ENCODE measurements at regions not wholly inside any gene's neighbourhood (a gene's known extent, or its start where the extent isn't known, plus 50 kb on each side); places are given as distances from the start of the nearest gene placed in this dataset.

DNA sequence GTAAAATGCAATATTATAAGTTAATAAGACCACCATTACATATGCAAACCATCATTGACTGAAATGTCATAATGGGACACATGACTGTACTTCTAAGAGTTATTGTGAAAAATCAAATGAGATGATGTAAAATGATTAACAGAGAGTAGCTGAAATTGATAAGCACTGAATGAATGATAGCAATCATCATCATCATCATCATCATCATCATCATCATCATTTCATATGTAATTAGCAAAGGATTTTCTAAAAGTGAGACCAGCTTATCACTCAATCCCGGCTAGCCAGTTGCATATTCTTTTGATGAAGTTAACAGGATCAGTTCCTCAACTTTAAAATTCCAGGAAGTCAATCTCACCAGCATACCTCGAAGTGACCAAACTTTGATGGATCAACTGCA lies 650.3 kb upstream of the KLF4 start:
- DNase-seq (ENCODE audit: low read depth in 6 of 9, low spot score in 9 of 9) = no peak
- WGBS = 90% methylated on average over 2 of the region's 2 CpGs
- H3K9me3 ChIP-seq (ENCODE audit: control insufficient read depth in 2 of 2, insufficient read depth in 1 of 2, low read length in 1 of 2) = no peaks in the 10 kb centered on the region
- H3K36me3 ChIP-seq (ENCODE audit: control insufficient read depth in 2 of 2, insufficient read depth in 2 of 2, low read length in 1 of 2) = no peaks in the 10 kb centered on the region
- no peaks in the 10 kb centered on the region for H3K27me3 ChIP-seq (ENCODE audit: control insufficient read depth in 2 of 2, insufficient read depth in 1 of 2, low read length in 1 of 2)
- H3K4me1 ChIP-seq (ENCODE audit: control insufficient read depth in 2 of 2, insufficient read depth in 2 of 2, low read length in 2 of 2) = no peaks in the 10 kb centered on the region
- no peak overlapping the region for H3K27ac ChIP-seq (ENCODE audit: low read depth in 1 of 2, low read length in 1 of 2)
- no peak overlapping the region for H3K4me3 ChIP-seq (ENCODE audit: low read length in 2 of 2)

DNA sequence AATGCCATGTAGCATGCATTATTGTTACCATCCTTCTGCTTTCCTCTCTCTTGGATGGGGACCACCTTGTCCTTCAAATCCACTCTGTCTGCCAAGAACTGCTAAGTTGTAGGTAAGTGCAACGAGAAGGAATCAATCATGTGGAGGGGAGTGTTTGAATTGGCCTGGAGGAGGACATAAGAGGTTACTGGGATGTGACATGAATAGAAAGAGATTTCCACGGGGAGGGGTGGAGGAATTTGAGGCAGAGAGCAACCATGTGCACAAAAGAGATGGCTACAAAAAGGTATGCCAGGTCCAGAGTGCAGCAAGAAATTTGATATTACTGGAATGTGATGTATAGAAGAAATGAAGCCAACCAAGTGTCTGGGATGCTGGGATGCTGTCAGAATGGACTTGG lies 648.9 kb upstream of the KLF4 start:
- no peak overlapping the region for H3K27ac ChIP-seq (ENCODE audit: low read depth in 1 of 2, low read length in 1 of 2)
- no peaks in the 10 kb centered on the region for H3K9me3 ChIP-seq (ENCODE audit: control insufficient read depth in 2 of 2, insufficient read depth in 1 of 2, low read length in 1 of 2)
- H3K4me1 ChIP-seq (ENCODE audit: control insufficient read depth in 2 of 2, insufficient read depth in 2 of 2, low read length in 2 of 2) = no peaks in the 10 kb centered on the region
- H3K27me3 ChIP-seq (ENCODE audit: control insufficient read depth in 2 of 2, insufficient read depth in 1 of 2, low read length in 1 of 2) = no peaks in the 10 kb centered on the region
- H3K36me3 ChIP-seq (ENCODE audit: control insufficient read depth in 2 of 2, insufficient read depth in 2 of 2, low read length in 1 of 2) = no peaks in the 10 kb centered on the region
- no peak for DNase-seq (ENCODE audit: low read depth in 6 of 9, low spot score in 9 of 9)
- no peak overlapping the region for H3K4me3 ChIP-seq (ENCODE audit: low read length in 2 of 2)
- WGBS = 76% methylated on average over 2 of the region's 2 CpGs

DNA sequence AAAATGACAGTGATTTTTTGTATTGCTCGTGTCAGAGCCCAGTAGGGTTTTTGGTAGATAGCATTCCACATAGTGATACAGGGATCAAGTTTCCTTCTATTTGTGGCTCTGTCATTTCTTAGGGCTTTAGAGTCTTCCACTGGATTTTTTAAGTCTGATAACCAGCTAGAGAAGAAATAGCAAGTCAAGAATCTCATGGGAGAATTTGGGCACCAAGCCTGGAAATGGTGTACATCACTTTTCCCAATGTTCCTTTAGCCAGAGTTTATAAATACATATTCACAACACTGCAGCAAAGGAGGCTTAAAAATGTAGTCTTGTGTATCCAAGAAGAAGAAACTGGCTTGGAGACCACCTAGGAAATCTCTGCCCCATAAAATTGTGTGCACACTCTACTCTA lies 647.1 kb upstream of the KLF4 start:
- Histone ChIP-seq H3K36me3 (ENCODE audit: control insufficient read depth in 2 of 2, insufficient read depth in 2 of 2, low read length in 1 of 2) (no peaks in the 10 kb centered on the region), H3K27me3 (ENCODE audit: control insufficient read depth in 2 of 2, insufficient read depth in 1 of 2, low read length in 1 of 2) (no peaks in the 10 kb centered on the region), H3K4me1 (ENCODE audit: control insufficient read depth in 2 of 2, insufficient read depth in 2 of 2, low read length in 2 of 2) (no peaks in the 10 kb centered on the region), H3K9me3 (ENCODE audit: control insufficient read depth in 2 of 2, insufficient read depth in 1 of 2, low read length in 1 of 2) (no peaks in the 10 kb centered on the region), H3K4me3 (ENCODE audit: low read length in 2 of 2) (no peak overlapping the region), H3K27ac (ENCODE audit: low read depth in 1 of 2, low read length in 1 of 2) (no peak overlapping the region)
- no peak for DNase-seq (ENCODE audit: low read depth in 6 of 9, low spot score in 9 of 9)
- WGBS = 92% methylated on average over 1 of the region's 1 CpG

DNA sequence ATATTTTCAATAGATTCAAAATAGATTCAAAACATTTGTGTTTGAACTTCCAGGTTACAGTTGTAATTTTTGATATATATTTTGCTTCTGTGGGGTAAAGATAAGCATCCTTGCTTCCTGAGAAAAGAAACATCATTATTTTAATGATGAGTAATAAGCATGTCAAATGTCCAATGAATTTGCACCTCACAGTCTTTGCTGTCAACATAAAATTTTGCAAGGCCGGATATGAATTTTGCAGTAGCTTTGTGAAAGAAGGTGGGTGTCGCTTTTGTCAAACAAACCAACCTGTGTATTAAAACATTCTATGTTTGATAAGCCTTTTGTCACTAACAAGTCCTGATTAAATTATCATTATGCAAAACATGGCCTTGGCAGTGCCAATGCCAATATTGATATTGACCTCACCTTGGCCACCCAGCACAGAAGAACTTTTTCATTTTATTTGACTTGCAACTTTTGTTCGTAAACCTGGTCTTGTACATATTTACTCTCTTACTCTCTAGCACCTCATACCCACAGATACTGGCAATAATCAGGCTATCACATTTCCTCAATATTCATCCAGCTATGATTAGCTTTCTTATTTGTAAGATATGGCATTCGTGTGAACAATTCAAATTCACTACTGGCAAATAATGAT lies 645.0 kb upstream of the KLF4 start:
- H3K4me3 ChIP-seq (ENCODE audit: low read length in 2 of 2) = no peak overlapping the region
- no peak for DNase-seq (ENCODE audit: low read depth in 6 of 9, low spot score in 9 of 9)
- H3K36me3 ChIP-seq (ENCODE audit: control insufficient read depth in 2 of 2, insufficient read depth in 2 of 2, low read length in 1 of 2) = no peaks in the 10 kb centered on the region
- no peaks in the 10 kb centered on the region for H3K27me3 ChIP-seq (ENCODE audit: control insufficient read depth in 2 of 2, insufficient read depth in 1 of 2, low read length in 1 of 2)
- no peaks in the 10 kb centered on the region for H3K4me1 ChIP-seq (ENCODE audit: control insufficient read depth in 2 of 2, insufficient read depth in 2 of 2, low read length in 2 of 2)
- 92% methylated on average over 4 of the region's 4 CpGs for WGBS
- H3K9me3 ChIP-seq (ENCODE audit: control insufficient read depth in 2 of 2, insufficient read depth in 1 of 2, low read length in 1 of 2) = no peaks in the 10 kb centered on the region
- H3K27ac ChIP-seq (ENCODE audit: low read depth in 1 of 2, low read length in 1 of 2) = no peak overlapping the region

DNA sequence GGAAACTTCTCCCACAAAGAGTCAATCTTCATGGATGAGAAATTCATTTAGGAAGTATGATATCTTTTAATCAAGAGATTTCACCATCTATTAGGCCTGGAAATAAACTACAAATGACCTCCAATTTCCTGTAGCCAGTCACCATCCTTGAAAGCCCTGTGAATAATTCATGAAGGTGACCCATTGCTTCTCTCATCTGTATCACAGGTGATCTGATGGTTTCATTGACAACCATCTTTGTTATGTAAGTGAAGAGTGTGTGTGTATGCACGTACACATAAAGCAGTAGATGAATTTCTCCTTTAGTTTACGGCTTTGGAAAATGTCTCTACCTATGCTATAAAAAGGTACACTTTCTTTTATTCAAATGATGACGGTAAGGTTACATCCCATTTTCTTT lies 644.1 kb upstream of the KLF4 start:
- H3K9me3 ChIP-seq (ENCODE audit: control insufficient read depth in 2 of 2, insufficient read depth in 1 of 2, low read length in 1 of 2) = no peaks in the 10 kb centered on the region
- H3K4me1 ChIP-seq (ENCODE audit: control insufficient read depth in 2 of 2, insufficient read depth in 2 of 2, low read length in 2 of 2) = no peaks in the 10 kb centered on the region
- WGBS = 79% methylated on average over 3 of the region's 3 CpGs
- no peak overlapping the region for H3K4me3 ChIP-seq (ENCODE audit: low read length in 2 of 2)
- no peaks in the 10 kb centered on the region for H3K27me3 ChIP-seq (ENCODE audit: control insufficient read depth in 2 of 2, insufficient read depth in 1 of 2, low read length in 1 of 2)
- DNase-seq (ENCODE audit: low read depth in 6 of 9, low spot score in 9 of 9) = no peak
- H3K36me3 ChIP-seq (ENCODE audit: control insufficient read depth in 2 of 2, insufficient read depth in 2 of 2, low read length in 1 of 2) = no peaks in the 10 kb centered on the region
- no peak overlapping the region for H3K27ac ChIP-seq (ENCODE audit: low read depth in 1 of 2, low read length in 1 of 2)

DNA sequence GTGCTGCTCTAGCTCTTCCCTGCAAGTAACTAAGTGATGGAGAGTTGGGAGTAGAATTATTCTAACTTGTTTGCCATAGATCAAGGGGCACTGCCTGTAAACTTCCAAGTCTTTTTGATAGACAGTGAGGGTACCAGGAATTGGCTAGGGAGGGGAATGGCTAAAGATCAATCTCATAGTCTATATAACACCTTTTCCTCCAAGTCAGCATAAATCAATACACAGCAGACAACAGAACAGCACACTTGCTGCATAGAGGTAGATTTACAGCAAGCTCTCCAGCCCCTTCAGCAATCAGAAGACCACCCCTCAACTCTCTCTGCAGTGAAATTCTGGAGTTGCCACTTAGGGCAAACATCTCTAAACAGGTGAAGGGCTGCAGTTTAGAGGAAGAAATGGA lies 643.5 kb upstream of the KLF4 start:
- Histone ChIP-seq H3K27me3 (ENCODE audit: control insufficient read depth in 2 of 2, insufficient read depth in 1 of 2, low read length in 1 of 2) (no peaks in the 10 kb centered on the region), H3K4me1 (ENCODE audit: control insufficient read depth in 2 of 2, insufficient read depth in 2 of 2, low read length in 2 of 2) (no peaks in the 10 kb centered on the region), H3K4me3 (ENCODE audit: low read length in 2 of 2) (no peak overlapping the region), H3K27ac (ENCODE audit: low read depth in 1 of 2, low read length in 1 of 2) (no peak overlapping the region), H3K9me3 (ENCODE audit: control insufficient read depth in 2 of 2, insufficient read depth in 1 of 2, low read length in 1 of 2) (no peaks in the 10 kb centered on the region), H3K36me3 (ENCODE audit: control insufficient read depth in 2 of 2, insufficient read depth in 2 of 2, low read length in 1 of 2) (no peaks in the 10 kb centered on the region)
- no peak for DNase-seq (ENCODE audit: low read depth in 6 of 9, low spot score in 9 of 9)

DNA sequence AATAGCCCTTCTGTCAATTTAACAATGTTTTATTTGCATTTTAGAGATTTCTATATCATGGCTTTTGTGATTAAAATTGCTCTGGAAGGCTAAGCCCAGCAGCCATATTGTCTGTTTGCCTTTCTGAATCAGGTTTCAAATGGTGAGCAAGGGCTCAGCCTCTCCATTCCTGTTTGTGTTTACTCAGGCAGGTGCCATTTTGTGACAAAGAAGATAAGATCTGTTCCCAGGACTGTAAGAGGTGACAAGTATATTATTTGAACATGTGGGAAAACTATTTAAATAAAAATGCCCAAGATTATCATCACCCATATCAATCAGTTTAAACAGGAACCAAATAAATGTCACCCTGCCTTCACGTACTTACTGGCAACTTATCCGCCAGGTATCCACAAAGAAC lies 641.3 kb upstream of the KLF4 start:
- H3K4me1 ChIP-seq (ENCODE audit: control insufficient read depth in 2 of 2, insufficient read depth in 2 of 2, low read length in 2 of 2) = no peaks in the 10 kb centered on the region
- WGBS = 98% methylated on average over 2 of the region's 2 CpGs
- no peaks in the 10 kb centered on the region for H3K9me3 ChIP-seq (ENCODE audit: control insufficient read depth in 2 of 2, insufficient read depth in 1 of 2, low read length in 1 of 2)
- H3K27ac ChIP-seq (ENCODE audit: low read depth in 1 of 2, low read length in 1 of 2) = no peak overlapping the region
- H3K27me3 ChIP-seq (ENCODE audit: control insufficient read depth in 2 of 2, insufficient read depth in 1 of 2, low read length in 1 of 2) = no peaks in the 10 kb centered on the region
- no peaks in the 10 kb centered on the region for H3K36me3 ChIP-seq (ENCODE audit: control insufficient read depth in 2 of 2, insufficient read depth in 2 of 2, low read length in 1 of 2)
- H3K4me3 ChIP-seq (ENCODE audit: low read length in 2 of 2) = no peak overlapping the region
- no peak for DNase-seq (ENCODE audit: low read depth in 6 of 9, low spot score in 9 of 9)

DNA sequence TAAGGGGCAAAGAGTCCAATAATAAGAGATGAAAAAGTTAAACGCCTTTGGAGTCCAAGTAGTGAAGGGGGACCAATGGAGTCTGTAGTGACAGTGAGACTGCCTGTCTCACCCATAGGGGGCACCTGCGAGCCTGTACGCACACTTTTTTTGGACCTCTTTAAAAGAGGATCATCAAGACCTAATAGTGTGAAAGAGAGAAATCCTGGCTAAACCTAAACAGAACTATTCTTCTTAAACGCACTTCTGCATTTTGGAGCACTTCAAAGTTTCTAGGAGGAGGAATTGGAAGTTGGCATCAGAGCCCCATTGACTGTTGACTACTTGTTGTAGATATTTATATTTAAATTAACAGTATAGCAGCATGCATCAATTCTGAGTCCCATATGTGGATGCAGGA lies 636.1 kb upstream of the KLF4 start:
- no peaks in the 10 kb centered on the region for H3K9me3 ChIP-seq (ENCODE audit: control insufficient read depth in 2 of 2, insufficient read depth in 1 of 2, low read length in 1 of 2)
- H3K27ac ChIP-seq (ENCODE audit: low read depth in 1 of 2, low read length in 1 of 2) = no peak overlapping the region
- WGBS = 97% methylated on average over 4 of the region's 4 CpGs
- no peaks in the 10 kb centered on the region for H3K4me1 ChIP-seq (ENCODE audit: control insufficient read depth in 2 of 2, insufficient read depth in 2 of 2, low read length in 2 of 2)
- H3K36me3 ChIP-seq (ENCODE audit: control insufficient read depth in 2 of 2, insufficient read depth in 2 of 2, low read length in 1 of 2) = no peaks in the 10 kb centered on the region
- no peak overlapping the region for H3K4me3 ChIP-seq (ENCODE audit: low read length in 2 of 2)
- H3K27me3 ChIP-seq (ENCODE audit: control insufficient read depth in 2 of 2, insufficient read depth in 1 of 2, low read length in 1 of 2) = no peaks in the 10 kb centered on the region
- no peak for DNase-seq (ENCODE audit: low read depth in 6 of 9, low spot score in 9 of 9)

DNA sequence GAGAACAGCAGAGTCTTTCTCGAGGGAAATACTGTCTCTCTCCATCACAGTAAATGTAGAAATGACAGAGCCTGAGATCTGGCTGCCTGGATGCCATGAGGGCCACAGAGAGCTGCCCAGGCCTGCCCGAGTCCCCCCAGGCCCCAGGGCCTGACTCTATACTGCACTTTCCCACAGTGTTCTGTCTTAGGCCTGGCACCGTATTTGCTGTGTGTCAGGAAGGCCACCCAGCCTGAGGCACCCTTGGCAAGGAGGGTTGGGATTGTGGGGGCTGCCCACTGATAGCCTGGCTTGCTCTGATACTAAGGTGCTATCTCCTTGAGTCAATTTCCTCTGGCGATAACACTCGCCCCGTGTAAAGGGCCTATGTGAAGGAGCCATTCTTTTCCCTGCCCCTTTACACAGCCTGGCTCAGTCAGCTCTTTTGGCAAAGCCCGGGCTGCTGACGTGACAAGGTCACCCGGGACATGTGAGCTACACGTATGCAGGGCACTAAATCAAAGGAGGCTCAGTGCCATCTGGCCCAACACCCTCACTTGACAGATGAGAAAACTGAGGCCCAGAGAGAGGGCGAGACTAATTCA lies 630.1 kb upstream of the KLF4 start:
- H3K36me3 ChIP-seq (ENCODE audit: control insufficient read depth in 2 of 2, insufficient read depth in 2 of 2, low read length in 1 of 2) = no peaks in the 10 kb centered on the region
- no peak overlapping the region for H3K27ac ChIP-seq (ENCODE audit: low read depth in 1 of 2, low read length in 1 of 2)
- 94% methylated on average over 11 of the region's 11 CpGs for WGBS
- H3K4me3 ChIP-seq (ENCODE audit: low read length in 2 of 2) = no peak overlapping the region
- no peak for DNase-seq (ENCODE audit: low read depth in 6 of 9, low spot score in 9 of 9)
- H3K9me3 ChIP-seq (ENCODE audit: control insufficient read depth in 2 of 2, insufficient read depth in 1 of 2, low read length in 1 of 2) = no peaks in the 10 kb centered on the region
- H3K27me3 ChIP-seq (ENCODE audit: control insufficient read depth in 2 of 2, insufficient read depth in 1 of 2, low read length in 1 of 2) = no peaks in the 10 kb centered on the region
- no peaks in the 10 kb centered on the region for H3K4me1 ChIP-seq (ENCODE audit: control insufficient read depth in 2 of 2, insufficient read depth in 2 of 2, low read length in 2 of 2)
